ENCODE measurements at regions not wholly inside any gene's neighbourhood (a gene's known extent, or its start where the extent isn't known, plus 50 kb on each side); places are given as distances from the start of the nearest gene placed in this dataset.
"Not testable (repeated sequence)": the region's sequence is repeated elsewhere in the genome, so short reads cannot be mapped to it uniquely, and the experiment has no call there.

GRCh38 chr18:14321217-14321616 lies 189.0 kb upstream of the ZNF519 start:
- not testable (repeated sequence) for H3K9me3 ChIP-seq (ENCODE audit: control insufficient read depth, low read length); DNase-seq (ENCODE audit: low read depth); H3K36me3 ChIP-seq (ENCODE audit: control insufficient read depth, insufficient read depth, low read length, severe bottlenecking); H3K27me3 ChIP-seq (replicated peaks; ENCODE audit: control insufficient read depth, insufficient read depth, low read length); H3K4me3 ChIP-seq (ENCODE audit: low read length); H3K4me1 ChIP-seq (ENCODE audit: control insufficient read depth, insufficient read depth, low read length); H3K9ac ChIP-seq (ENCODE audit: low read length)

- H3K27me3 ChIP-seq (replicated peaks; ENCODE audit: control insufficient read depth, insufficient read depth, low read length); DNase-seq (ENCODE audit: low read depth); H3K36me3 ChIP-seq (ENCODE audit: control insufficient read depth, insufficient read depth, low read length, severe bottlenecking); H3K9ac ChIP-seq (ENCODE audit: low read length); H3K4me1 ChIP-seq (ENCODE audit: control insufficient read depth, insufficient read depth, low read length); H3K9me3 ChIP-seq (ENCODE audit: control insufficient read depth, low read length); H3K4me3 ChIP-seq (ENCODE audit: low read length): not testable (repeated sequence)
Observed at GRCh38 chr18:14301255-14301654, 169.0 kb upstream of the ZNF519 start.

- not testable (repeated sequence) for H3K9ac ChIP-seq (ENCODE audit: low read length); H3K9me3 ChIP-seq (ENCODE audit: control insufficient read depth, low read length); H3K36me3 ChIP-seq (ENCODE audit: control insufficient read depth, insufficient read depth, low read length, severe bottlenecking); H3K27me3 ChIP-seq (replicated peaks; ENCODE audit: control insufficient read depth, insufficient read depth, low read length); H3K4me1 ChIP-seq (ENCODE audit: control insufficient read depth, insufficient read depth, low read length); DNase-seq (ENCODE audit: low read depth); H3K4me3 ChIP-seq (ENCODE audit: low read length)
Observed at GRCh38 chr18:14295081-14295480, 162.8 kb upstream of the ZNF519 start.

GRCh38 chr18:14285053-14285452 lies 152.8 kb upstream of the ZNF519 start:
- Histone ChIP-seq H3K4me3 (ENCODE audit: low read length) (no peak overlapping the region), H3K9me3 (ENCODE audit: control insufficient read depth, low read length) (no peaks in the 10 kb centered on the region), H3K4me1 (ENCODE audit: control insufficient read depth, insufficient read depth, low read length) (no peaks in the 10 kb centered on the region), H3K9ac (ENCODE audit: low read length) (no peak overlapping the region), H3K27me3 (replicated peaks; ENCODE audit: control insufficient read depth, insufficient read depth, low read length) (no peaks in the 10 kb centered on the region), H3K36me3 (ENCODE audit: control insufficient read depth, insufficient read depth, low read length, severe bottlenecking) (no peaks in the 10 kb centered on the region)
- no peak for DNase-seq (ENCODE audit: low read depth)

- not testable (repeated sequence) for H3K4me3 ChIP-seq (ENCODE audit: low read length); H3K27me3 ChIP-seq (replicated peaks; ENCODE audit: control insufficient read depth, insufficient read depth, low read length); H3K9me3 ChIP-seq (ENCODE audit: control insufficient read depth, low read length); H3K4me1 ChIP-seq (ENCODE audit: control insufficient read depth, insufficient read depth, low read length); DNase-seq (ENCODE audit: low read depth); H3K36me3 ChIP-seq (ENCODE audit: control insufficient read depth, insufficient read depth, low read length, severe bottlenecking); H3K9ac ChIP-seq (ENCODE audit: low read length)
Observed at GRCh38 chr18:14275391-14275790, 143.2 kb upstream of the ZNF519 start.

GRCh38 chr18:14265637-14266410 lies 133.6 kb upstream of the ZNF519 start:
- not testable (repeated sequence) for H3K9ac ChIP-seq (ENCODE audit: low read length); DNase-seq (ENCODE audit: low read depth)

GRCh38 chr18:14262786-14263185 lies 130.6 kb upstream of the ZNF519 start:
- DNase-seq (ENCODE audit: low read depth), result not testable (repeated sequence)

More at GRCh38 chr18:14265637-14266410, 133.6 kb upstream of the ZNF519 start:
- H3K27me3 ChIP-seq (replicated peaks; ENCODE audit: control insufficient read depth, insufficient read depth, low read length); H3K4me1 ChIP-seq (ENCODE audit: control insufficient read depth, insufficient read depth, low read length); H3K9me3 ChIP-seq (ENCODE audit: control insufficient read depth, low read length); H3K4me3 ChIP-seq (ENCODE audit: low read length); H3K36me3 ChIP-seq (ENCODE audit: control insufficient read depth, insufficient read depth, low read length, severe bottlenecking): not testable (repeated sequence)

GRCh38 chr18:14250084-14250677 lies 117.9 kb upstream of the ZNF519 start:
- H3K36me3 ChIP-seq (ENCODE audit: control insufficient read depth, insufficient read depth, low read length, severe bottlenecking); H3K4me1 ChIP-seq (ENCODE audit: control insufficient read depth, insufficient read depth, low read length); H3K4me3 ChIP-seq (ENCODE audit: low read length); H3K27me3 ChIP-seq (replicated peaks; ENCODE audit: control insufficient read depth, insufficient read depth, low read length); DNase-seq (ENCODE audit: low read depth); H3K9me3 ChIP-seq (ENCODE audit: control insufficient read depth, low read length); H3K9ac ChIP-seq (ENCODE audit: low read length): not testable (repeated sequence)

More at GRCh38 chr18:14262786-14263185, 130.6 kb upstream of the ZNF519 start:
- H3K36me3 ChIP-seq (ENCODE audit: control insufficient read depth, insufficient read depth, low read length, severe bottlenecking); H3K27me3 ChIP-seq (replicated peaks; ENCODE audit: control insufficient read depth, insufficient read depth, low read length); H3K4me3 ChIP-seq (ENCODE audit: low read length); H3K4me1 ChIP-seq (ENCODE audit: control insufficient read depth, insufficient read depth, low read length); H3K9ac ChIP-seq (ENCODE audit: low read length); H3K9me3 ChIP-seq (ENCODE audit: control insufficient read depth, low read length): not testable (repeated sequence)

- not testable (repeated sequence) for H3K36me3 ChIP-seq (ENCODE audit: control insufficient read depth, insufficient read depth, low read length, severe bottlenecking); H3K9me3 ChIP-seq (ENCODE audit: control insufficient read depth, low read length); DNase-seq (ENCODE audit: low read depth); H3K9ac ChIP-seq (ENCODE audit: low read length); H3K27me3 ChIP-seq (replicated peaks; ENCODE audit: control insufficient read depth, insufficient read depth, low read length); H3K4me3 ChIP-seq (ENCODE audit: low read length); H3K4me1 ChIP-seq (ENCODE audit: control insufficient read depth, insufficient read depth, low read length)
Observed at GRCh38 chr18:14239224-14239623, 107.0 kb upstream of the ZNF519 start.

GRCh38 chr18:14236356-14237048 lies 104.3 kb upstream of the ZNF519 start:
- H3K9ac ChIP-seq (ENCODE audit: low read length); H3K27me3 ChIP-seq (replicated peaks; ENCODE audit: control insufficient read depth, insufficient read depth, low read length); H3K9me3 ChIP-seq (ENCODE audit: control insufficient read depth, low read length); H3K4me3 ChIP-seq (ENCODE audit: low read length); H3K4me1 ChIP-seq (ENCODE audit: control insufficient read depth, insufficient read depth, low read length); H3K36me3 ChIP-seq (ENCODE audit: control insufficient read depth, insufficient read depth, low read length, severe bottlenecking); DNase-seq (ENCODE audit: low read depth): not testable (repeated sequence)

- H3K27me3 ChIP-seq (replicated peaks; ENCODE audit: control insufficient read depth, insufficient read depth, low read length); H3K4me3 ChIP-seq (ENCODE audit: low read length); H3K4me1 ChIP-seq (ENCODE audit: control insufficient read depth, insufficient read depth, low read length); H3K9ac ChIP-seq (ENCODE audit: low read length); H3K36me3 ChIP-seq (ENCODE audit: control insufficient read depth, insufficient read depth, low read length, severe bottlenecking); DNase-seq (ENCODE audit: low read depth); H3K9me3 ChIP-seq (ENCODE audit: control insufficient read depth, low read length): not testable (repeated sequence)
Observed at GRCh38 chr18:14225286-14225679, 93.0 kb upstream of the ZNF519 start.

Measured in adipocyte (in vitro differentiated cells).